Testis (tissue), 2 donors: ENCODE measurements at regions not wholly inside any gene's neighbourhood (a gene's known extent, or its start where the extent isn't known, plus 50 kb on each side); places are given as distances from the start of the nearest gene placed in this dataset.

Experiments
- CTCF ChIP-seq, 3 experiments: fragments of 450-650 bp in 2 of 3; fragments of 200-600 bp in 1 of 3; sonication (generic) in 1 of 3; IDR thresholded peaks; one replicate each; pipeline ENCODE4 v1.5.1; 2016 to 2019; ENCODE audit warnings: antibody characterized with exemption in 3 of 3, mild to moderate bottlenecking in 2 of 3, moderate library complexity in 1 of 3
- POLR2A ChIP-seq: fragments of 450-650 bp; IDR thresholded peaks from one replicate; pipeline ENCODE4 v1.6.1; 2017; ENCODE audit warnings: antibody characterized with exemption, mild to moderate bottlenecking, moderate library complexity

DNA sequence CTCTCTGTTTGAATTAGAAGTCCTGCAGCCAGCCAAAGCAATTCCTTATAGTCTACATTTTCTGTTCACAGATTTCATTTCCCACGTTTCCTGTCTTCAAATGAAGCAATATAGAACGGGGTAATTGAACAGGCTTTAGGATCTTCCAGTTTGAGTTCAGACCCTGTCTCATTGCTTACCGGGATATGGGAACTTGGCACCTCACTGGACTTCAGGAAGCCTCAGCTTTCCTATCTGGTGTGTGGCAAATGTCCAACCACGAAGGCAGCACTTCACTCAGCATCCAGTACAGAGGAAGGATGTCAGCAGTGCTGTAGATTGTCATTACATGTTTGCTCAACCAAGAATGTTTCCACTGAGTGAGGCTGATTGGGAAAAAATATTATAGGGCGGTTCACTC is 271.1 kb upstream of the ZFP42 start:
- no peak for TF ChIP-seq CTCF (IDR thresholded peaks at IDR 0.05)
- TF ChIP-seq POLR2A, result no peak
